ENCODE measurements at regions not wholly inside any gene's neighbourhood (a gene's known extent, or its start where the extent isn't known, plus 50 kb on each side); places are given as distances from the start of the nearest gene placed in this dataset.

- DNase-seq, result no peak
- H3K9me3 ChIP-seq, result peaks cover 13% of the 10 kb centered on the region
- intact Hi-C loops (cut with DNase I, micrococcal nuclease), result no loop called here
- H3K36me3 ChIP-seq (ENCODE audit: low read depth), result no peaks in the 10 kb centered on the region
- TF ChIP-seq, protein P1, sequence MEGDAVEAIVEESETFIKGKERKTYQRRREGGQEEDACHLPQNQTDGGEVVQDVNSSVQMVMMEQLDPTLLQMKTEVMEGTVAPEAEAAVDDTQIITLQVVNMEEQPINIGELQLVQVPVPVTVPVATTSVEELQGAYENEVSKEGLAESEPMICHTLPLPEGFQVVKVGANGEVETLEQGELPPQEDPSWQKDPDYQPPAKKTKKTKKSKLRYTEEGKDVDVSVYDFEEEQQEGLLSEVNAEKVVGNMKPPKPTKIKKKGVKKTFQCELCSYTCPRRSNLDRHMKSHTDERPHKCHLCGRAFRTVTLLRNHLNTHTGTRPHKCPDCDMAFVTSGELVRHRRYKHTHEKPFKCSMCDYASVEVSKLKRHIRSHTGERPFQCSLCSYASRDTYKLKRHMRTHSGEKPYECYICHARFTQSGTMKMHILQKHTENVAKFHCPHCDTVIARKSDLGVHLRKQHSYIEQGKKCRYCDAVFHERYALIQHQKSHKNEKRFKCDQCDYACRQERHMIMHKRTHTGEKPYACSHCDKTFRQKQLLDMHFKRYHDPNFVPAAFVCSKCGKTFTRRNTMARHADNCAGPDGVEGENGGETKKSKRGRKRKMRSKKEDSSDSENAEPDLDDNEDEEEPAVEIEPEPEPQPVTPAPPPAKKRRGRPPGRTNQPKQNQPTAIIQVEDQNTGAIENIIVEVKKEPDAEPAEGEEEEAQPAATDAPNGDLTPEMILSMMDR (IDR thresholded peaks at IDR 0.05), result no peak
- no peaks in the 10 kb centered on the region for H3K4me1 ChIP-seq (ENCODE audit: low read depth)
- no peak overlapping the region for H3K4me3 ChIP-seq
- no peak for ATAC-seq
These were observed 91.6 kb upstream of the ZNF469 start for GRCh38 chr16:88290850-88291830.

DNA sequence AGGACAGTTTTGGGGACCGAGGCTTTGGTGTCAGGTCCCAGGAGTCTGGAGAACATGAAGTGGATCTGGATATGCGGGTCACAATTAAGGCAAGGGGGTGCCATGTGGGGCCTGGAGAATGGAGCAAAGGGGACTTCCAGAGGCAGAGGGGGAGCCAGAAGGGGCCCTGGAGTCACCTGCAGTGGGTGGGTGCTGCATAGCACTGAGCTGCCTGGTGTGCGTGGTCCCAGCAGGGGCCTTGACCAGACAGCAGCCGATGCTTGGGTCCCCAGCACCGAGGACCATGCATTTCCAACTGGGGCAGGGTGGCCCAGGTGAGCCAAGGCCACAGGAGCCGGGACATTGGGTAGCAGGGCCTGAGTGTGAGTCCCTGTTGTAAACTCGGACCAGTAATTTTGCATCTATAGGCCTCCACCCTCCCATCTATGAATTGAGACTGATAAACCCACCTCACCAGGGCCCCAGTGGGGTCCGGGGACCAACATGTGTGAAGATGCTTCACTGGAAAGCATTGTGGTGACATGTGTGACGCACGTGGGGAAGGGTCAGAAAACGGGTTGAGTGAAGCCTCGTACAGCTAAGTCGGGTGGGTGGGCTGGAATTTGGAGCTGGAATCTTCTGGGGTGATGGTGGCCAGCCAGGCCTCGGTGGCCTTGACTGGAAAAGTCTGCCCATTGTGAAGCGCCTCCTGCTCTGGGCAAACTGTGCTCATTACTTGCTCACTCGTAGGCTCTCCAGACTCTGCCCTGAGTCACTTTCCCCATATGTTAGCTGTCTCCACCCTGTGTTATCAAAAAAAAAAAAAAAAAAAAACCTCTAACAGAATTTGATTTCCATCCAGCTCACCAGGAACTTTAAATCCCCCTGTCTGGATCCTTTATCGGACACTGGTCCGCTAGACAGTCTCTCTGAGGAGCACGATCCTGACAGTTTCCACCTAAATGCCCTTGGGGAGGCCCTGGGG is 90.5 kb upstream of the ZNF469 start:
- peaks cover 1% of the 10 kb centered on the region for H3K9me3 ChIP-seq
- TF ChIP-seq, protein P1 (IDR thresholded peaks at IDR 0.05), result no peak
- DNase-seq, result no peak
- H3K4me1 ChIP-seq (ENCODE audit: low read depth), result no peaks in the 10 kb centered on the region
- no peak for ATAC-seq
- no peak overlapping the region for H3K4me3 ChIP-seq
- no peaks in the 10 kb centered on the region for H3K36me3 ChIP-seq (ENCODE audit: low read depth)
- intact Hi-C loops (cut with DNase I, micrococcal nuclease), result no loop called here

DNA sequence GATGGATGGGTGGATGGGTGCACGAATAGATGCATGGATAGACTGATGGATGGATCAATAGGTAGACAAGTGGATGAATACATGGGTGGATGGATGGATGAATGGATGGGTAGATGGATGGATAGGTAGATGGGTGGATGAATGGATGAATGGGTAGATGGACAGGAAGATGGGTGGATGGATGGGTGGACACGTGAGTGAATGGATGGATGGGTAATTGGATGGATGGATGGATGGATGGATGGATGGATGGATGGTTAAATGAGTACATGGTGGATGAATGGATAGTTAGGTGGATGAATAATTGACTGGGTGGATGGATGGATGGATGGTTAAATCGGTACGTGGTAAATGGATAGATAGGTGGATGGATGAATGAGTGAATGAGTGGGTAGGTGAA is 89.7 kb upstream of the ZNF469 start:
- Histone ChIP-seq H3K4me1 (ENCODE audit: low read depth) (no peaks in the 10 kb centered on the region), H3K4me3 (no peak overlapping the region), H3K36me3 (ENCODE audit: low read depth) (no peaks in the 10 kb centered on the region), H3K9me3 (no peaks in the 10 kb centered on the region)
- DNase-seq, result no peak
- intact Hi-C loops (cut with DNase I, micrococcal nuclease), result no loop called here
- no peak for ATAC-seq
- TF ChIP-seq, protein P1 (IDR thresholded peaks at IDR 0.05), result no peak

GRCh38 chr16:88295671-88296436 is 86.9 kb upstream of the ZNF469 start:
- Histone ChIP-seq H3K4me3 (no peak overlapping the region), H3K4me1 (ENCODE audit: low read depth) (no peaks in the 10 kb centered on the region), H3K36me3 (ENCODE audit: low read depth) (no peaks in the 10 kb centered on the region), H3K9me3 (no peaks in the 10 kb centered on the region)
- TF ChIP-seq, protein P1 (IDR thresholded peaks at IDR 0.05), result no peak
- DNase-seq (peak in 1 of 3 donors; percentile 15), ATAC-seq (no peak)
- intact Hi-C loops (cut with DNase I, micrococcal nuclease), result no loop called here
